H9 (cell line): ENCODE measurements at regions not wholly inside any gene's neighbourhood (a gene's known extent, or its start where the extent isn't known, plus 50 kb on each side); places are given as distances from the start of the nearest gene placed in this dataset.

Source experiments
- DNase-seq: peaks from one replicate; pipeline ENCODE4 v3.0.0-alpha.2; 2017
- H2AFZ ChIP-seq: one replicate; pipeline ENCODE4 v1.6.1; 2013; ENCODE audit warnings: mild to moderate bottlenecking, low read length, control low read depth, moderate library complexity
- H2AK5ac ChIP-seq: 2 replicates; pipeline ENCODE4 v1.6.1; 2013; ENCODE audit warnings: low read length, control low read depth, mixed read lengths; ENCODE audit not compliant: insufficient read length
- H2BK120ac ChIP-seq: one replicate; pipeline ENCODE4 v1.6.1; 2013; ENCODE audit warnings: low read depth, mild to moderate bottlenecking, low read length, control low read depth, inconsistent platforms; ENCODE audit not compliant: poor library complexity, severe bottlenecking
- H2BK12ac ChIP-seq: 2 replicates; pipeline ENCODE4 v1.6.1; 2013; ENCODE audit warnings: low read length, control low read depth, mixed read lengths, low read depth; ENCODE audit not compliant: insufficient read length
- H2BK15ac ChIP-seq: 2 replicates; pipeline ENCODE4 v1.6.1; 2013; ENCODE audit warnings: low read depth, low read length, control low read depth
- H2BK20ac ChIP-seq: one replicate; pipeline ENCODE4 v1.6.1; 2013; ENCODE audit warnings: low read depth, mild to moderate bottlenecking, low read length, control low read depth, inconsistent platforms; ENCODE audit not compliant: poor library complexity, severe bottlenecking
- H2BK5ac ChIP-seq: 2 replicates; pipeline ENCODE4 v1.6.1; 2013; ENCODE audit warnings: low read length, control low read depth, mixed read lengths; ENCODE audit not compliant: insufficient read length
- H3K14ac ChIP-seq: 2 replicates; pipeline ENCODE4 v1.6.1; 2013; ENCODE audit warnings: low read length, control low read depth; ENCODE audit not compliant: insufficient read depth
- H3K18ac ChIP-seq: 2 replicates; pipeline ENCODE4 v1.6.1; 2013; ENCODE audit warnings: low read depth, mild to moderate bottlenecking, mixed read lengths, low read length, control low read depth; ENCODE audit not compliant: insufficient read length
- H3K23ac ChIP-seq: 2 replicates; pipeline ENCODE4 v1.6.1; 2013; ENCODE audit warnings: low read length, control low read depth, mixed read lengths, low read depth; ENCODE audit not compliant: insufficient read length
- H3K23me2 ChIP-seq: 2 replicates; pipeline ENCODE4 v1.6.1; 2013; ENCODE audit warnings: low read depth, mild to moderate bottlenecking, mixed read lengths, low read length, control low read depth; ENCODE audit not compliant: insufficient read length, poor library complexity, severe bottlenecking
- H3K27ac ChIP-seq: 2 replicates; pipeline ENCODE4 v1.5.1; 2013; ENCODE audit warnings: low read length, control low read depth, mixed read lengths, low read depth; ENCODE audit not compliant: insufficient read length
- H3K27me3 ChIP-seq: 2 replicates; pipeline ENCODE4 v1.6.1; 2013; ENCODE audit warnings: low read length, control low read depth, inconsistent platforms; ENCODE audit not compliant: insufficient read depth
- H3K4ac ChIP-seq: 2 replicates; pipeline ENCODE4 v1.6.1; 2013; ENCODE audit warnings: low read depth, mild to moderate bottlenecking, control low read depth, inconsistent platforms, low read length, moderate library complexity
- H3K4me1 ChIP-seq: 2 replicates; pipeline ENCODE4 v1.6.1; 2013; ENCODE audit warnings: low read length, control low read depth, inconsistent platforms; ENCODE audit not compliant: insufficient read depth
- H3K4me2 ChIP-seq: 2 replicates; pipeline ENCODE4 v1.6.1; 2013; ENCODE audit warnings: low read length, control low read depth, mixed read lengths; ENCODE audit not compliant: insufficient read length, insufficient read depth
- H3K56ac ChIP-seq: 2 replicates; pipeline ENCODE4 v1.6.1; 2013; ENCODE audit warnings: low read depth, mild to moderate bottlenecking, mixed read lengths, low read length, control low read depth; ENCODE audit not compliant: insufficient read length
- H3K79me1 ChIP-seq: 2 replicates; pipeline ENCODE4 v1.6.1; 2013; ENCODE audit warnings: low read depth, mild to moderate bottlenecking, moderate library complexity, low read length, control low read depth, inconsistent platforms; ENCODE audit not compliant: insufficient read depth, poor library complexity, severe bottlenecking
- H3K79me2 ChIP-seq: 2 replicates; pipeline ENCODE4 v1.6.1; 2013; ENCODE audit warnings: low read length, control low read depth, inconsistent platforms; ENCODE audit not compliant: insufficient read depth
- H3K9ac ChIP-seq: 2 replicates; pipeline ENCODE4 v1.6.1; 2013; ENCODE audit warnings: low read length, control low read depth, mixed read lengths; ENCODE audit not compliant: insufficient read length; ENCODE audit errors: extremely low read depth
- H3K9me3 ChIP-seq: one replicate; pipeline ENCODE4 v1.6.1; 2013; ENCODE audit warnings: low read depth, low read length, inconsistent platforms; ENCODE audit not compliant: control insufficient read depth
- H3T11ph ChIP-seq: one replicate; pipeline ENCODE4 v1.6.1; 2013; ENCODE audit warnings: mild to moderate bottlenecking, low read length, control low read depth, inconsistent platforms
- H4K20me1 ChIP-seq: one replicate; pipeline ENCODE4 v1.6.1; 2013; ENCODE audit not compliant: control insufficient read depth, insufficient read length, insufficient read depth
- H4K5ac ChIP-seq: 2 replicates; pipeline ENCODE4 v1.6.1; 2013; ENCODE audit warnings: low read depth, mild to moderate bottlenecking, mixed read lengths, low read length, control low read depth; ENCODE audit not compliant: insufficient read length
- H4K8ac ChIP-seq: replicated peaks from 2 replicates; pipeline ENCODE4 v1.6.1; 2013; ENCODE audit warnings: low read length, control low read depth, mixed read lengths, low read depth; ENCODE audit not compliant: insufficient read length
- H4K91ac ChIP-seq: 2 replicates; pipeline ENCODE4 v1.6.1; 2013; ENCODE audit warnings: low read depth, mild to moderate bottlenecking, moderate library complexity, mixed read lengths, low read length, control low read depth; ENCODE audit not compliant: insufficient read length
- H3K27ac Mint-ChIP-seq, 3 experiments: 2 replicates in 2 of 3; 3 replicates in 1 of 3; pipeline ENCODE4 v1.8.0; 2020 to 2021; ENCODE audit warnings: mixed read lengths in 3 of 3, mild to moderate bottlenecking in 1 of 3, moderate library complexity in 1 of 3
- H3K27me3 Mint-ChIP-seq: 2 replicates; pipeline ENCODE4 v1.8.0; 2021; ENCODE audit warnings: low read depth, mild to moderate bottlenecking, moderate library complexity, mixed read lengths
- H3K36me3 Mint-ChIP-seq, 3 experiments: 2 replicates in 2 of 3; 3 replicates in 1 of 3; pipeline ENCODE4 v1.8.0; 2020 to 2021; ENCODE audit warnings: low read depth in 3 of 3, mixed read lengths in 3 of 3; ENCODE audit not compliant: insufficient read depth in 1 of 3
- H3K4me1 Mint-ChIP-seq, 2 experiments: 2 replicates each; pipeline ENCODE4 v1.8.0; 2020; ENCODE audit warnings: mixed read lengths in 2 of 2
- H3K4me3 Mint-ChIP-seq, 2 experiments: 2 replicates in 1 of 2; 3 replicates in 1 of 2; pipeline ENCODE4 v1.8.0; 2020 to 2021; ENCODE audit warnings: mild to moderate bottlenecking in 2 of 2, mixed read lengths in 2 of 2, moderate library complexity in 1 of 2
- H3K9me3 Mint-ChIP-seq, 2 experiments: 2 replicates in 1 of 2; 3 replicates in 1 of 2; pipeline ENCODE4 v1.8.0; 2020; ENCODE audit warnings: mild to moderate bottlenecking in 2 of 2, mixed read lengths in 2 of 2, moderate library complexity in 1 of 2
- CTCF ChIP-seq: fragments of 200-600 bp; sonication (generic); conservative IDR thresholded peaks from 3 replicates; pipeline ENCODE4 v1.8.0; 2021; ENCODE audit warnings: antibody characterized with exemption, mild to moderate bottlenecking
- WGBS: extraction: QIAGEN DNeasy Blood & Tissue Kit; methylation state at CpG from one replicate; pipeline ENCODE4 v1.1.7; 2013; ENCODE audit warnings: missing lambda C conversion rate, low lambda C conversion rate, mixed read lengths; ENCODE audit not compliant: insufficient read length; ENCODE audit errors: extremely low coverage; 5-methylcytosine and 5-hydroxymethylcytosine counted together

DNA sequence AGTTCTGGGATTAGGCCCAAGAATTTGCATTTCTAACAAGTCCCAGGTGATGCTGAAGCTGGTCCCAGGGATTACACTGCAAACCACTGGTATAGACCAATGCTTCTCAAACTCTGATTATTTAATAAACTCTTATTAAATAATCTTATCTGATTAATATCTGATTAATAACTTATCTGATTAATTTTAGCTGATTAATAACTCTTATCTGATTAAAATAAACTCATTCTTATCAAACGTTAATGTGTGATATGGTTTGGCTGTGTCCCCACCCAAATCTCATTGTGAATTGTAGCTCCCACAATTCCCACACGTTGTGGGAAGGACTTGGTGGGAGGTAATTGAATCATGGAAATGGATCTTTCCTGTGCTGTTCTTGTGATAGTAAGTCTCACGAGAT is 78.6 kb upstream of the TANC2 start:
- H3K14ac ChIP-seq, result no peak overlapping the region
- no peak overlapping the region for H2BK15ac ChIP-seq
- H2AFZ ChIP-seq, result no peak overlapping the region
- no peak overlapping the region for H4K91ac ChIP-seq
- H3K56ac ChIP-seq, result no peak overlapping the region
- no peak overlapping the region for H3K23ac ChIP-seq
- Mint-ChIP-seq H3K27ac (no peak overlapping the region), H3K27me3 (no peaks in the 10 kb centered on the region), H3K4me3 (no peak overlapping the region), H3K4me1 (peaks cover 4 to 6% of the 10 kb centered on the region in 2 experiments), H3K9me3 (peaks cover 0 to 2% of the 10 kb centered on the region in 2 experiments; a peak in 2 of 5 replicates), H3K36me3 (peaks cover 0 to 1% (median 0%) of the 10 kb centered on the region in 3 experiments; a peak in 1 of 7 replicates)
- no peak overlapping the region for H2AK5ac ChIP-seq
- H3K9ac ChIP-seq, result no peak overlapping the region
- H3K4me2 ChIP-seq, result no peak overlapping the region
- H3K18ac ChIP-seq, result no peak overlapping the region
- H3K4me1 ChIP-seq, result peaks cover 2% of the 10 kb centered on the region; the same call in 1 of the 2 replicates
- no peaks in the 10 kb centered on the region for H3K27me3 ChIP-seq
- no peaks in the 10 kb centered on the region for H4K20me1 ChIP-seq
- H2BK120ac ChIP-seq, result no peak overlapping the region
- no peak overlapping the region for H2BK20ac ChIP-seq
- no peaks in the 10 kb centered on the region for H3K79me2 ChIP-seq
- no peak overlapping the region for H3T11ph ChIP-seq
- no peak for DNase-seq
- no peak overlapping the region for H4K5ac ChIP-seq
- H3K9me3 ChIP-seq, result no peaks in the 10 kb centered on the region
- no peak overlapping the region for H2BK5ac ChIP-seq
- no peaks in the 10 kb centered on the region for H3K79me1 ChIP-seq
- no peaks in the 10 kb centered on the region for H3K23me2 ChIP-seq
- no peak for TF ChIP-seq CTCF
- WGBS, result no CpG with 5 or more reads among the region's 3 CpGs
- no peak overlapping the region for H3K27ac ChIP-seq
- no peak overlapping the region for H3K4ac ChIP-seq
- H4K8ac ChIP-seq, result no peak overlapping the region
- H2BK12ac ChIP-seq, result no peak overlapping the region
